HG03025 (cell line): ENCODE measurements at regions not wholly inside any gene's neighbourhood (a gene's known extent, or its start where the extent isn't known, plus 50 kb on each side); places are given as distances from the start of the nearest gene placed in this dataset.

Source experiments
- ATAC-seq: cut with Tn5 transposase; IDR thresholded peaks from one replicate; pipeline ENCODE4 v1.9.1; 2021; ENCODE audit warnings: mild to moderate bottlenecking, moderate library complexity; ENCODE audit not compliant: unreplicated experiment, low FRiP score

GRCh38 chr9:82148901-82149461, 160.4 kb downstream of the SPATA31D1 start:
- ATAC-seq = no peak

GRCh38 chr9:82149501-82149946, 161.0 kb downstream of the SPATA31D1 start:
- ATAC-seq = no peak

GRCh38 chr9:82152181-82152580, 163.6 kb downstream of the SPATA31D1 start:
- ATAC-seq = no peak

GRCh38 chr9:82153032-82153431, 164.5 kb downstream of the SPATA31D1 start:
- no peak for ATAC-seq

- no peak for ATAC-seq
Measured at GRCh38 chr9:82154573-82154972, 166.0 kb downstream of the SPATA31D1 start.

DNA sequence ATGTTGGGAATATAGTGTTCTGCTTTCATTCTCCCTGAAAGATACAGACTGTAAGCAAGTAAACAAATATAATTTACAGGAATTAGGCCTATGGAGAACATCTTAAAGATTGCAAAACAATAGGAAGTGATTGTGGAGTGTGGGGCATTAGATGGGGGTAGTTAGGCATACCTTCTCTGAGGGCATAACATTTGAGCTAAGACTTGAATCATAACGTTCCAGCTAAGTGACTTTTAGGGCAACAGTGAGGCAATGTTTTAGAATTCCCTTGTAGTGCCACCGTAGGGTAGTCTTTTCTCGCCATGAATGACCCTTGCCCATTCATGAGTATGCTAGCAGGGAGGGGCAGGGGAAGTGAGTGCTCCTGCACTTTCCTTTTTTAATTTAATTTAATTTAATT, 173.3 kb downstream of the SPATA31D1 start:
- ATAC-seq = no peak

GRCh38 chr9:82164159-82164558, 175.6 kb downstream of the SPATA31D1 start:
- no peak for ATAC-seq

- no peak for ATAC-seq
Measured at GRCh38 chr9:82167296-82167695, 178.7 kb downstream of the SPATA31D1 start.

DNA sequence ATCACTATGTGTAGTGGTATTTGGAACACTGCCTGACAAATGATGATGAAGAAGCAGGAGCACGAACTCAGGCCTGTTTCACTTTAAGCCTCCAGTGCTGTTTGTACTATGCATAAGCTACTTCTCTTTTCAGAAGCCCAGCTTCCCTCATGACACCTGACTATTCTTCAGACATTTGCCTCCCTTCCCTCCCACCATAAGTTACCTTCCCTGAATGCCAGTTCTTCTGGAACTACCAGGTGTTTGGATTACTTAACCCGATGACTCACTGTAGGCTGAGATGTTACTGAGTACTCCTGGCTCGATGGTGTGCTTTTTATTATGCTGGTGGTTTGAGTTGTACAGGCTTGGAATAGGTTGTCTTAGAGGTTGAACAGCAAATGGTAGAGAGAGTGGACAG, 180.0 kb downstream of the SPATA31D1 start:
- no peak for ATAC-seq

GRCh38 chr9:82170866-82171265, 182.3 kb downstream of the SPATA31D1 start:
- no peak for ATAC-seq

- no peak for ATAC-seq
Measured at GRCh38 chr9:82171271-82171670, 182.7 kb downstream of the SPATA31D1 start.

- no peak for ATAC-seq
Measured at GRCh38 chr9:82180711-82181110, 192.1 kb downstream of the SPATA31D1 start.

GRCh38 chr9:82183181-82183860, 194.7 kb downstream of the SPATA31D1 start:
- ATAC-seq = no peak

DNA sequence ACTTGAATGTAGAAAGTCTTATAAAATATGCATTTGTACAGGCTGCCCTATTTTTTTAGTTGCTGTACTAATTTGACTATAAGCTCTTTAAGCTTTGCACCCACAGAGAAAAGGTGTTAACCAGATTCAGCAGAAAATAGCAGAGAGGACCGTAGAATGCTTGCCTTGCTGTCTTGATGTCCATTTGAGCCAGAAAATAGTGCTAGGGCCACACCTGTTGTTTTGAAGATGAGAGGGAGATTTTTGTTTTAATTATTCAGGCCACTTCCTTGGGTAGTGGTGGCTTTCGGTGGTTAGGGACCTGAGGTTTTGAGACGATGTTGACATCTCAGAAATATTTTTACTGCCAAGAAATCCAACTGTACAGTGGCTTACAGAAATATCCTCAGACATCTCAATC, 196.0 kb downstream of the SPATA31D1 start:
- ATAC-seq = peak; percentile 49

DNA sequence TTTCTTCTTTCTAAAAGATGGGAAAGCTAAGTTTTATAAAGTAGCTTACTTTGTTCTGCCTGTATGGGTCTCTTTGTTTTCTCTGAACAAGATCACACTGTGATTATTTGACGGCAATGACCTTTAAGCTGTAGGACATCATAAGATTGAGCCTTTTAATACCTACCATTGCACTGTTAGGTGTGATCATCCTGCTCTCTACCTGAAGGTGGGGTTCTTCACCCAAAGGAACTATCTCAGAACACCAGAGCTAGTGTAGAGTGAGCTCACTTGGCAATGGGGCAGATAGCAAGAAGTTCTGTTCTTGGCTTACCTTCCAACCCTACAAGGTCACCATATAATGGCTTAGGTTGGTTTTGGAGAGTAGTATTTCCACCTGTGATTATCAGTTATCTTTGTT, 200.2 kb downstream of the SPATA31D1 start:
- ATAC-seq = no peak

DNA sequence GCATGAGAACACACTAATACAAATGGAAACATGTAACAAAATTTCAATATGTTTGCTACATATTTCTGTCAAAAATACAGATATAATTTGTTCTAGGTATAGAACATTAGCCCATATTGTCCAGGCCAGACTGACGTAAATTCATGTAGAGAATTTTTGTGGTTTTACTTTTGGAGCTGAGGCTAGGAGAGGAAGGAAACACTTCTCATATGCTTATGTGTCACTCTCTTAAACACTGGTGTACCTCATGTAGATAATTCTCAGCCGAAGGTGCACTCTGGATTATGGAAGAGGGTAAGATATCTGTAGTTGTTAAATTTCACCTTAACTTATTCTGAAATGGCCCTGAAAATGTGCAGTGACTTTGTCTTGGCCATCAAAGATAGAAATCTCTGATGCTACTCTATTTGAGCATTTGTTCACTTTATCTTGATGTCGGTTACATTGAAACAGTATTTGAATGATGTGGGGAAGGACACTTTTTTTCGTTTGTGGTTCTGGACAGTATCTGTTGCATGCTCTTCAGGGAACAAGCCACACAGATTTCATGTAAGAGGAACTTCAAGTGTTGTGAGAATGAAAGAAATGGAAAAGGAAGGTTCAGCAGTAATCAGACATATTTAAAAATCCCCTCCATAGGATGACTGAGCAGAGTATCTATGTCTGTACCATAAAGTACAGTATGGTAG, 202.7 kb downstream of the SPATA31D1 start:
- no peak for ATAC-seq

DNA sequence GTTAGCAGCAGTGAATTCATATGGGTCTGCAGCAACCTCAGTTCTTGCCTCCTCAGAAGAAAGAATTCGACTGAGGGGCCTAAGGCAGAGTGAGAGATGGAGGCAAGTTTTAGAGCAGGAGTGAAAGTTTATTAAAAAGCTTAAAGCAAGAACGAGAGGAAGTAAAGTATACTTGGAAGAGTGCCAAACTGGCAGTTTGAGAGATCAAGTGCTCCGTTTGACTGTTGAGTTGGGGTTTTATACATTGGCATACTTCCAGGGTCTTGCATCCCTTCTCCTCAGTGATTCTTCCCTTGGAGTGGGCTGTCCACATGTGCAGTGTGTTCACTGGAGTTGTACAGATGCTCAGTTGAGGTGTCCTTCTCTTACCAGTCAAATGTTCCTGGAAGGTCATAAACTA, 203.6 kb downstream of the SPATA31D1 start:
- no peak for ATAC-seq

GRCh38 chr9:82196622-82197441, 208.3 kb downstream of the SPATA31D1 start:
- no peak for ATAC-seq

DNA sequence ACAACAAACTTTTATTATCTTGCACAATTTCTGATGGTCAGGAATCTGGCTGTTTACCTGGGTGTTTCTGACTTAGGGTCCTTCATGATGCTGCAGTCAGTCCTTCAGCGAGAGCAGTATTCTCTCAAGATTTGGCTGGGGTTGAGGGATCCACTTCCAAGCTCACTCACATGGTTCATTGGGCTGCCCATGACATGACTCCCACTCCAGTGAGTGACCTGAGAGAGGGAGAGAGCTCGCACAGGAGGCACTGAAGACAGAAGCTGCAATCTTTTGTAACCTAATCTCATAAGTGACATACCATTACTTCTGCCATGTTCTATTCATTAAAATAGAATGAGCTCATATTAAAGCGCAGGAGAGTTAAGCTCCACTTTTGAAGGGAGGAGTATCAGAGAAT, 212.6 kb downstream of the SPATA31D1 start:
- ATAC-seq = no peak

GRCh38 chr9:82202808-82203207, 214.2 kb downstream of the SPATA31D1 start:
- ATAC-seq = no peak

DNA sequence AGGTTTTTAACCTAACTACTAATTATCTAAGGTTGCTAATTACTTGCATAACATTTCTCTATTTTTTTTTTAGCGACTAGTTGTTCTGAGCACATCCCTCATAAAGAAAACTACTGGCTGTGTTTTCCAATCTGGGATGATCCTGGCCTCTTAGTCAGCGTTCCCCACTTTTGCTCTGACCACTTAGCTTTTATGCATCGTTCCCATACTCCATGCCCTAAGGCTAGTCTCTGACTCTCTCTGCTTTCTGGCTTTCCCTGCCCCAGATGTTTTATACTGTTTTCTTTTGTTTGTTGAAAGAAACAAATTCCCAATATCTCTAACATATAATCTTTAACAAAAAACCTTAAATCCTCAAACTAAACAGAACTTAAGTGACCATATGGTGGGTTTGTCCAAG, 217.9 kb downstream of the SPATA31D1 start:
- ATAC-seq = no peak
